Adrenal gland (tissue), 9 donors: ENCODE measurements at regions not wholly inside any gene's neighbourhood (a gene's known extent, or its start where the extent isn't known, plus 50 kb on each side); places are given as distances from the start of the nearest gene placed in this dataset.
"Not testable (repeated sequence)": the region's sequence is repeated elsewhere in the genome, so short reads cannot be mapped to it uniquely, and the experiment has no call there.

Experiments
- DNase-seq, 7 donors: peaks; one replicate each; pipeline ENCODE4 v3.0.0-alpha.2; 2019 to 2020
- H3K27ac ChIP-seq, 5 donors: fragments of 200-600 bp; sonication (generic) in 4 of 5; 1 replicate in 3 of 5; 2 replicates in 2 of 5; pipeline versions ENCODE4 v1.5.1 to v1.8.0; 2016 to 2020; ENCODE audit warnings: mild to moderate bottlenecking in 1 of 5
- H3K27me3 ChIP-seq: fragments of 200-600 bp; 2 replicates; pipeline ENCODE4 v1.8.0; 2021
- H3K36me3 ChIP-seq, 2 donors: fragments of 200-600 bp; replicated peaks in 1 of 2; 1 replicate in 1 of 2; 2 replicates in 1 of 2; pipeline versions ENCODE4 v1.5.1 to v1.8.0; 2018 to 2022
- H3K4me1 ChIP-seq, 2 donors: fragments of 200-600 bp; replicated peaks in 1 of 2; 1 replicate in 1 of 2; 2 replicates in 1 of 2; pipeline versions ENCODE4 v1.5.1 to v1.8.0; 2018 to 2021
- H3K4me3 ChIP-seq, 4 donors: fragments of 200-600 bp; sonication (generic) in 3 of 4; one replicate each; pipeline ENCODE4 v1.5.1; 2016 to 2018
- H3K9me3 ChIP-seq, 3 donors: fragments of 200-600 bp; sonication (generic) in 1 of 3; replicated peaks in 1 of 3; 1 replicate in 2 of 3; 2 replicates in 1 of 3; pipeline versions ENCODE4 v1.5.1 to v1.8.0; 2016 to 2021
- CTCF ChIP-seq, 6 experiments: fragments of 450-650 bp in 4 of 6; fragments of 200-600 bp in 2 of 6; sonication (generic) in 1 of 6; IDR thresholded peaks; 1 replicate in 5 of 6; 2 replicates in 1 of 6; pipeline versions ENCODE4 v1.5.1 to v1.8.0; 2016 to 2021; ENCODE audit warnings: antibody characterized with exemption in 6 of 6, mild to moderate bottlenecking in 2 of 6, moderate library complexity in 1 of 6
- POLR2A ChIP-seq, 2 donors: fragments of 450-650 bp; IDR thresholded peaks; one replicate each; pipeline ENCODE4 v1.6.1; 2017; ENCODE audit warnings: antibody characterized with exemption in 2 of 2, mild to moderate bottlenecking in 2 of 2, moderate library complexity in 1 of 2
- WGBS, 4 donors: extraction: QIAGEN DNeasy Blood & Tissue Kit in 2 of 4; methylation state at CpG; one replicate each; pipeline versions ENCODE4 v1.1.5 to v1.1.7; 2013 to 2017; 5-methylcytosine and 5-hydroxymethylcytosine counted together
- intact Hi-C, 2 donors: fragments of 100-400 bp; cut with DNase I; formaldehyde crosslinking; loops; one replicate each; pipeline versions ENCODE4 v1.14.1 to v1.15.0; 2022 to 2023
- donor health status: healthy with polysubstance abuse.
- donor health status: Bipolar disorder and iron deficiency.
- donor health status: DM: yes; HTN: yes; CAD: no.
- donor health status: DM: no; HTN: no; CAD: no.
- donor health status: DM: no; HTN: no; CAD: no.

GRCh38 chr2:107529146-107529545 lies 297.5 kb upstream of the RGPD4 start:
- H3K27ac ChIP-seq = no peak overlapping the region
- H3K36me3 ChIP-seq = no peaks in the 10 kb centered on the region
- no peaks in the 10 kb centered on the region for H3K4me1 ChIP-seq
- no peak overlapping the region for H3K4me3 ChIP-seq
- TF ChIP-seq POLR2A (IDR thresholded peaks at IDR 0.05) = no peak
- TF ChIP-seq CTCF (IDR thresholded peaks at IDR 0.05) = no peak
- DNase-seq = no peak
- H3K9me3 ChIP-seq = no peaks in the 10 kb centered on the region
- intact Hi-C loops = no loop called here
- WGBS, 4 donors = 40 to 79% (median 76%) methylated on average over 1 of the region's 1 CpG
- no peaks in the 10 kb centered on the region for H3K27me3 ChIP-seq

GRCh38 chr2:107530046-107530445 lies 296.6 kb upstream of the RGPD4 start:
- no peak for DNase-seq
- TF ChIP-seq CTCF (IDR thresholded peaks at IDR 0.05) = no peak
- no peak for TF ChIP-seq POLR2A (IDR thresholded peaks at IDR 0.05)
- H3K4me3 ChIP-seq = no peak overlapping the region
- 72 to 95% (median 81%) methylated on average over 1 of the region's 1 CpG for WGBS, 4 donors
- H3K4me1 ChIP-seq = no peaks in the 10 kb centered on the region
- no peaks in the 10 kb centered on the region for H3K36me3 ChIP-seq
- no peaks in the 10 kb centered on the region for H3K9me3 ChIP-seq
- H3K27ac ChIP-seq = no peak overlapping the region
- H3K27me3 ChIP-seq = no peaks in the 10 kb centered on the region
- intact Hi-C loops = no loop called here

- no peak for TF ChIP-seq POLR2A (IDR thresholded peaks at IDR 0.05)
- TF ChIP-seq CTCF (IDR thresholded peaks at IDR 0.05) = no peak
- Histone ChIP-seq H3K27me3 (no peaks in the 10 kb centered on the region), H3K36me3 (no peaks in the 10 kb centered on the region), H3K4me3 (no peak overlapping the region), H3K4me1 (no peaks in the 10 kb centered on the region), H3K9me3 (no peaks in the 10 kb centered on the region), H3K27ac (no peak overlapping the region)
- intact Hi-C loops = no loop called here
- 81 to 95% (median 87%) methylated on average over 9 of the region's 9 CpGs for WGBS, 4 donors
- no peak for DNase-seq
Observed at GRCh38 chr2:107534926-107535325, 291.8 kb upstream of the RGPD4 start.

GRCh38 chr2:107535905-107536689 lies 290.6 kb upstream of the RGPD4 start:
- H3K4me3 ChIP-seq, H3K4me1 ChIP-seq, H3K36me3 ChIP-seq, H3K27me3 ChIP-seq, intact Hi-C loops, DNase-seq, H3K9me3 ChIP-seq, H3K27ac ChIP-seq: not testable (repeated sequence)
- 87 to 92% (median 89%) methylated on average over 20 to 28 of the region's 28 CpGs for WGBS, 4 donors

GRCh38 chr2:107542314-107542740 lies 284.4 kb upstream of the RGPD4 start:
- TF ChIP-seq CTCF (IDR thresholded peaks at IDR 0.05) (no peak), POLR2A (IDR thresholded peaks at IDR 0.05) (no peak)
- Histone ChIP-seq H3K27ac (no peak overlapping the region), H3K36me3 (no peaks in the 10 kb centered on the region), H3K4me3 (no peak overlapping the region), H3K9me3 (no peaks in the 10 kb centered on the region), H3K4me1 (no peaks in the 10 kb centered on the region), H3K27me3 (no peaks in the 10 kb centered on the region)
- 57 to 78% (median 71%) methylated on average over 5 of the region's 5 CpGs for WGBS, 4 donors
- DNase-seq = no peak
- intact Hi-C loops = no loop called here
